ENCODE measurements at regions not wholly inside any gene's neighbourhood (a gene's known extent, or its start where the extent isn't known, plus 50 kb on each side); places are given as distances from the start of the nearest gene placed in this dataset.

GRCh38 chr9:38282756-38283155 lies 109.7 kb upstream of the ALDH1B1 start:
- no peaks in the 10 kb centered on the region for H3K27me3 ChIP-seq
- H3K4me3 ChIP-seq: no peak overlapping the region
- peaks cover 10% of the 10 kb centered on the region for H3K4me1 ChIP-seq
- DNase-seq: no peak
- no peak for ATAC-seq
- no peaks in the 10 kb centered on the region for H3K9me3 ChIP-seq
- no peaks in the 10 kb centered on the region for H3K36me3 ChIP-seq (replicated peaks in 1 of 2; ENCODE audit: insufficient read depth in 1 of 2, low read depth in 2 of 2)
- TF ChIP-seq CTCF (IDR thresholded peaks at IDR 0.05): no peak
- TF ChIP-seq POLR2A (IDR thresholded peaks at IDR 0.05): no peak
- 49 to 73% methylated on average over 4 of the region's 4 CpGs for WGBS, 2 donors
- H3K27ac ChIP-seq: no peak overlapping the region
- intact Hi-C loops (cut with DNase I): no loop called here

- peak; percentile 67 for ATAC-seq
Observed at GRCh38 chr9:38281917-38282316, 110.6 kb upstream of the ALDH1B1 start.

GRCh38 chr9:38281196-38281595 lies 111.3 kb upstream of the ALDH1B1 start:
- H3K27me3 ChIP-seq: no peaks in the 10 kb centered on the region
- H3K9me3 ChIP-seq: no peaks in the 10 kb centered on the region
- WGBS, 2 donors: 85 to 94% methylated on average over 4 of the region's 4 CpGs
- H3K27ac ChIP-seq: no peak overlapping the region
- DNase-seq (no peak), ATAC-seq (no peak)
- TF ChIP-seq CTCF (IDR thresholded peaks at IDR 0.05) (no peak), POLR2A (IDR thresholded peaks at IDR 0.05) (no peak)
- no peaks in the 10 kb centered on the region for H3K36me3 ChIP-seq (replicated peaks in 1 of 2; ENCODE audit: insufficient read depth in 1 of 2, low read depth in 2 of 2)
- H3K4me1 ChIP-seq: peaks cover 10% of the 10 kb centered on the region
- no peak overlapping the region for H3K4me3 ChIP-seq
- intact Hi-C loops (cut with DNase I): no loop called here

More at GRCh38 chr9:38281917-38282316, 110.6 kb upstream of the ALDH1B1 start:
- H3K27me3 ChIP-seq: no peaks in the 10 kb centered on the region
- 27 to 68% methylated on average over 8 to 11 of the region's 11 CpGs for WGBS, 2 donors
- no peak overlapping the region for H3K4me3 ChIP-seq
- TF ChIP-seq CTCF (IDR thresholded peaks at IDR 0.05) (no peak), POLR2A (IDR thresholded peaks at IDR 0.05) (no peak)
- H3K4me1 ChIP-seq: peaks cover 10% of the 10 kb centered on the region
- peak in 2 of 4 donors; percentile 25 to 31 for DNase-seq
- H3K9me3 ChIP-seq: no peaks in the 10 kb centered on the region
- no peaks in the 10 kb centered on the region for H3K36me3 ChIP-seq (replicated peaks in 1 of 2; ENCODE audit: insufficient read depth in 1 of 2, low read depth in 2 of 2)
- intact Hi-C loops (cut with DNase I): no loop called here
- H3K27ac ChIP-seq: no peak overlapping the region

- H3K27me3 ChIP-seq: no peaks in the 10 kb centered on the region
- ATAC-seq: no peak
Observed at GRCh38 chr9:38280251-38280800, 112.2 kb upstream of the ALDH1B1 start.

More at GRCh38 chr9:38280251-38280800, 112.2 kb upstream of the ALDH1B1 start:
- peaks cover 10% of the 10 kb centered on the region for H3K4me1 ChIP-seq
- H3K4me3 ChIP-seq: no peak overlapping the region
- DNase-seq: no peak
- H3K27ac ChIP-seq: no peak overlapping the region
- 71 to 76% methylated on average over 6 of the region's 6 CpGs for WGBS, 2 donors
- no peaks in the 10 kb centered on the region for H3K36me3 ChIP-seq (replicated peaks in 1 of 2; ENCODE audit: insufficient read depth in 1 of 2, low read depth in 2 of 2)
- H3K9me3 ChIP-seq: no peaks in the 10 kb centered on the region
- intact Hi-C loops (cut with DNase I): no loop called here
- no peak for TF ChIP-seq POLR2A (IDR thresholded peaks at IDR 0.05)
- no peak for TF ChIP-seq CTCF (IDR thresholded peaks at IDR 0.05)

Data from body of pancreas (tissue), 4 donors.